A673 (cell line): ENCODE measurements at regions not wholly inside any gene's neighbourhood (a gene's known extent, or its start where the extent isn't known, plus 50 kb on each side); places are given as distances from the start of the nearest gene placed in this dataset.

Experiments
- BruUV-seq: library from RNA; stranded (reverse); fragments of 400-500 nt; replicated peaks from 2 replicates; lab custom pipeline; 2021; lab: Mats Ljungman, UMichigan
- CTCF ChIA-PET: fragments of 300-600 bp; sonication (Branson Sonifier 250); formaldehyde crosslinking; loops from one replicate; lab custom pipeline; 2022; ENCODE audit warnings: antibody characterized with exemption; lab: Charles Lee
- POLR2A ChIA-PET: fragments of 300-600 bp; sonication (Branson Sonifier 250); formaldehyde crosslinking; loops from one replicate; lab custom pipeline; 2022; ENCODE audit warnings: antibody characterized with exemption; ENCODE audit not compliant: low non-redundant PET; lab: Charles Lee
- DNase-seq: peaks from one replicate; pipeline ENCODE4 v3.0.0-alpha.2; 2015; ENCODE audit warnings: low spot score
- H3K27ac ChIP-seq: fragments of 200-600 bp; sonication (generic); 2 replicates; pipeline ENCODE4 v1.5.1; 2016; ENCODE audit warnings: mixed run types, low read depth, mild to moderate bottlenecking, mixed read lengths, antibody characterized with exemption, low read length; ENCODE audit not compliant: poor library complexity, severe bottlenecking
- H3K27me3 ChIP-seq: fragments of 200-600 bp; sonication (generic); replicated peaks from 2 replicates; pipeline ENCODE4 v1.6.1; 2017; ENCODE audit warnings: mixed run types, low read depth, mild to moderate bottlenecking, mixed read lengths, antibody characterized with exemption, low read length; ENCODE audit not compliant: insufficient read depth, poor library complexity
- H3K36me3 ChIP-seq: fragments of 200-600 bp; sonication (generic); 2 replicates; pipeline ENCODE4 v1.6.1; 2016; ENCODE audit warnings: mixed run types, mild to moderate bottlenecking, mixed read lengths, antibody characterized with exemption, low read length; ENCODE audit not compliant: insufficient read depth, poor library complexity, severe bottlenecking
- H3K4me1 ChIP-seq: fragments of 200-600 bp; sonication (generic); 2 replicates; pipeline ENCODE4 v1.6.1; 2017; ENCODE audit warnings: mixed run types, mild to moderate bottlenecking, mixed read lengths, antibody characterized with exemption, low read length; ENCODE audit not compliant: insufficient read depth, poor library complexity, severe bottlenecking
- H3K4me3 ChIP-seq: fragments of 200-600 bp; sonication (generic); 2 replicates; pipeline ENCODE4 v1.5.1; 2016; ENCODE audit warnings: low read depth, mixed run types, mild to moderate bottlenecking, mixed read lengths, low read length; ENCODE audit not compliant: poor library complexity, severe bottlenecking
- H3K9me3 ChIP-seq: fragments of 200-600 bp; sonication (generic); 2 replicates; pipeline ENCODE4 v1.6.1; 2016; ENCODE audit warnings: mixed run types, low read depth, mild to moderate bottlenecking, mixed read lengths, antibody characterized with exemption, low read length; ENCODE audit not compliant: poor library complexity, severe bottlenecking
- CTCF ChIP-seq: fragments of 300-800, 200-600 bp; sonication (generic); conservative IDR thresholded peaks from 2 replicates; pipeline ENCODE4 v1.5.1; 2017; ENCODE audit warnings: low read depth, mild to moderate bottlenecking, antibody characterized with exemption, low read length, moderate library complexity, mixed read lengths
- EZH2 ChIP-seq: fragments of 200-600 bp; sonication (generic); IDR thresholded peaks from 2 replicates; pipeline ENCODE4 v1.6.1; 2017; ENCODE audit warnings: borderline replicate concordance, low read depth, mild to moderate bottlenecking, mixed read lengths, antibody characterized with exemption, low read length; ENCODE audit not compliant: poor library complexity, severe bottlenecking
- intact Hi-C: fragments of 100-400 bp; cut with micrococcal nuclease; formaldehyde crosslinking; loops from one replicate; pipeline ENCODE4 v1.10.0; 2022; ENCODE audit not compliant: unreplicated experiment

DNA sequence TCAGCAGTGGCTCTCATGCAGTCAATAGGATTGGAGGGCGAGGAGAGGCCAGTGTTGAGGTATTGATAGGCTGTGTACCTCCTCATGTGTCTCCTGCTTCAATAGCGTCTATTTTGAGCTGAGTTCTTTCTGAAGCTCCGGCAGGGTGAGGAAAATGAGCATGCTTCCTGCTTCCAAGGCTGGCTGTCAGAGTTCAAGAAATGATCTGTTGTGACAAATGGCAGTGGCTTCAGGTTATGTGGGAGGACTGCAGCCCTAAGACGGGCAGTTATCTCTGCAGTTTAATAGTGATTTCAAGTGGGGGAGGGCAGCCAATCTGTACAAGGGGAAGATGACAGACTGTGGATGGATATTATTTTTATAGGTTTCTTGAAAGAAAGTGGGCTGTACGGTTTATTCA, 54.0 kb upstream of the CXCL14 start:
- H3K27ac ChIP-seq, result no peak overlapping the region
- H3K36me3 ChIP-seq, result no peaks in the 10 kb centered on the region
- H3K27me3 ChIP-seq, result peaks cover 36% of the 10 kb centered on the region
- no TSS peak for BruUV-seq
- CTCF ChIA-PET, result no interaction called here
- TF ChIP-seq CTCF, result no peak
- TF ChIP-seq EZH2, result no peak
- H3K4me1 ChIP-seq, result no peaks in the 10 kb centered on the region
- H3K4me3 ChIP-seq, result no peak overlapping the region
- DNase-seq, result no peak
- POLR2A ChIA-PET, result no interaction called here
- intact Hi-C loops, result no loop called here
- no peaks in the 10 kb centered on the region for H3K9me3 ChIP-seq

DNA sequence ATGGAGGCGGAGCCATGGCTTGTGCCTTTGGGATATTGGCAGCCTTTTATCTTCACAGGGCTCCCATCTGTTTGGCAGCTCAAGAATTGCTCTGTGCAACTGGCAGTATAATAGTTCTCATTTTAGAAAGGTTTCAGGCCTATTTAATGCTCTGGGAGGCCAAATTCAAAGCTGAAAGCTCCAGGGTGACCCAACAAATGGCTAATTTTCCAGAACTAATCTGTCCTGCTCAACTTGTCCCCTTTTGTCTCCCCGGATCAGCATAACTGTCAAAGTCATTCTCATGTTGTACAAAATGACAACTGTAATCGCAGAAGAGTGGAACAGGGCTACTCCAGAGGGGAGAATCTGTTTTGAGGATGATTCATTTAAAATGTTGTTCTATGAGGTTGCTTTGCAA, 52.6 kb upstream of the CXCL14 start:
- BruUV-seq, result no TSS peak
- Histone ChIP-seq H3K27me3 (peaks cover 23% of the 10 kb centered on the region), H3K9me3 (no peaks in the 10 kb centered on the region), H3K27ac (no peak overlapping the region), H3K4me1 (no peaks in the 10 kb centered on the region), H3K4me3 (no peak overlapping the region), H3K36me3 (no peaks in the 10 kb centered on the region)
- ChIA-PET CTCF (no interaction called here), POLR2A (no interaction called here)
- intact Hi-C loops, result no loop called here
- TF ChIP-seq CTCF, result no peak
- DNase-seq, result no peak

DNA sequence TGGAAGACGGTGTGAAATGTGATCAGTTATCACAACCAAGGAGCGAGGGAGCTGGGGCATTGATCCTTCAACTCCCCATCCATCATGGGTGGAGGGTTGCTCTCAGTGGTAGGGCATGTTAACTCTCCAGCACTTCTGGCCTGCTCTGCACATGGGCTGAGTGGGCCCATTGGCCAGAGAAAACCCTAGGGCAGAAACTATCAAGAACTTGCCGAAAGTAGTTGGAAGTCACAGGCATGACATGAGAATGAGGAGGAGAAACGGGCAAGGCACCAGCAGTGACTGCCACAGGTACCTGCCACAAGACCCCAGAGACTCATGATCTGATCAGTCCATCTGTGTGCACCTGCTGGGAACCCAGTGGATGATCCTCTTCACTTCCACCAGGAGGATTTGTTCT, 50.9 kb upstream of the CXCL14 start:
- DNase-seq, result no peak
- CTCF ChIA-PET, result no interaction called here
- Histone ChIP-seq H3K4me3 (no peak overlapping the region), H3K9me3 (no peaks in the 10 kb centered on the region), H3K4me1 (no peaks in the 10 kb centered on the region), H3K36me3 (no peaks in the 10 kb centered on the region), H3K27ac (no peak overlapping the region), H3K27me3 (peaks cover 7% of the 10 kb centered on the region)
- intact Hi-C loops, result no loop called here
- no peak for TF ChIP-seq EZH2
- no peak for TF ChIP-seq CTCF
- no TSS peak for BruUV-seq
- POLR2A ChIA-PET, result no interaction called here
